ENCODE measurements at regions not wholly inside any gene's neighbourhood (a gene's known extent, or its start where the extent isn't known, plus 50 kb on each side); places are given as distances from the start of the nearest gene placed in this dataset.

DNA sequence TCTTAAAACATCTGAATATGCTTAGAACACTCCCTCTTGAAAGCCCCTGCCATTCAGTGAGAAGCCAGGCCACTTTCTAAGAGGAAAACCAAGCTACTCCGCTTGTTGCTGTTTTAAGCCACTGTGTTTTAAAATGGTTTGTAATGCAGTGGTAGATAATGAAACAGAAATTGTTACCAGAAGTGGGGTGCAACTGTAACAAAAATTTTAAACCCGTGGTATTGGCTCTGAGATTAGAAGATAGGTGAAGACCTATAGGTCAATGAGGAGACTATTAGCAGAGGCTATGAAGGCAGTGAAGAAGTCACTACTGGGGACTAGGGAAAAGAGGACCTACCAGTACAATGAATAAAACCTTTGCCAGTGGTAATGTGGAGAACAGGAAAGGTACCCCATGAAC lies 266.5 kb downstream of the IRF8 start:
- Histone ChIP-seq H3K27me3 (ENCODE audit: control insufficient read depth, low read length) (peaks cover 9% of the 10 kb centered on the region; the same call in 1 of the 2 replicates), H3K27ac (ENCODE audit: low read depth, low read length) (no peak overlapping the region), H4K20me1 (ENCODE audit: control insufficient read depth, insufficient read depth, low read depth, low read length) (no peaks in the 10 kb centered on the region), H3K9me3 (ENCODE audit: control insufficient read depth, insufficient read depth, low read length) (peaks cover 24% of the 10 kb centered on the region; the same call in 1 of the 2 replicates), H3K36me3 (ENCODE audit: control insufficient read depth, low read length) (no peaks in the 10 kb centered on the region), H3K79me2 (ENCODE audit: control insufficient read depth, low read length) (no peaks in the 10 kb centered on the region), H3F3A (ENCODE audit: control insufficient read depth, insufficient read depth) (no peaks in the 10 kb centered on the region), H3K4me2 (ENCODE audit: low read length) (no peak overlapping the region), H3K4me1 (ENCODE audit: control insufficient read depth, low read length) (no peaks in the 10 kb centered on the region), H3K4me3 (ENCODE audit: low read length) (no peak overlapping the region), H3K9me2 (replicated peaks; ENCODE audit: control insufficient read depth, low read length) (no peaks in the 10 kb centered on the region)
- TF ChIP-seq, protein P1, sequence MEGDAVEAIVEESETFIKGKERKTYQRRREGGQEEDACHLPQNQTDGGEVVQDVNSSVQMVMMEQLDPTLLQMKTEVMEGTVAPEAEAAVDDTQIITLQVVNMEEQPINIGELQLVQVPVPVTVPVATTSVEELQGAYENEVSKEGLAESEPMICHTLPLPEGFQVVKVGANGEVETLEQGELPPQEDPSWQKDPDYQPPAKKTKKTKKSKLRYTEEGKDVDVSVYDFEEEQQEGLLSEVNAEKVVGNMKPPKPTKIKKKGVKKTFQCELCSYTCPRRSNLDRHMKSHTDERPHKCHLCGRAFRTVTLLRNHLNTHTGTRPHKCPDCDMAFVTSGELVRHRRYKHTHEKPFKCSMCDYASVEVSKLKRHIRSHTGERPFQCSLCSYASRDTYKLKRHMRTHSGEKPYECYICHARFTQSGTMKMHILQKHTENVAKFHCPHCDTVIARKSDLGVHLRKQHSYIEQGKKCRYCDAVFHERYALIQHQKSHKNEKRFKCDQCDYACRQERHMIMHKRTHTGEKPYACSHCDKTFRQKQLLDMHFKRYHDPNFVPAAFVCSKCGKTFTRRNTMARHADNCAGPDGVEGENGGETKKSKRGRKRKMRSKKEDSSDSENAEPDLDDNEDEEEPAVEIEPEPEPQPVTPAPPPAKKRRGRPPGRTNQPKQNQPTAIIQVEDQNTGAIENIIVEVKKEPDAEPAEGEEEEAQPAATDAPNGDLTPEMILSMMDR (IDR thresholded peaks at IDR 0.05; ENCODE audit: low read depth, low read length, poor library complexity, severe bottlenecking) = no peak
- no peak for TF ChIP-seq EZH2phosphoT487 (IDR thresholded peaks at IDR 0.05; ENCODE audit: borderline replicate concordance, low read length)

DNA sequence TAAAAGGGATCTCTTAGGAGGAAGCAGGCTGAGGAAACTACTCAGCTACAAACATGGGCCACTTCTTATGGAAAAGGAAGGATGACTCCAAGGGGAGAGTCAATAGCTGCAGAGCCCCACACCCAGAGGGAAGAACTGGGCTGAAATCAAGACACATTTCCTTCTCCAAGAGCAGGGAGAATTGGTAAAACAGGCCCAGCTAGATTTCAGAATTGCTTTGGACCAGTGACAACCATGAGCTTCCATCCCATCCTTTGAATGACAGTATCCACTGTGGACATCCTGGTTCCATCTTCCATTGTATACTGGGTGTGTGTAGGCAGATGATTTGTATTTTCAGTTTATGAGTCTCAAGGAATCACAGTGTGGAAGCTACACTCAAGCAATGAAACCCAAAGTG lies 267.5 kb downstream of the IRF8 start:
- H3K27me3 ChIP-seq (ENCODE audit: control insufficient read depth, low read length) = peaks cover 9% of the 10 kb centered on the region; the same call in 1 of the 2 replicates
- H4K20me1 ChIP-seq (ENCODE audit: control insufficient read depth, insufficient read depth, low read depth, low read length) = no peaks in the 10 kb centered on the region
- no peak overlapping the region for H3K4me2 ChIP-seq (ENCODE audit: low read length)
- no peak overlapping the region for H3K4me3 ChIP-seq (ENCODE audit: low read length)
- H3K36me3 ChIP-seq (ENCODE audit: control insufficient read depth, low read length) = no peaks in the 10 kb centered on the region
- no peaks in the 10 kb centered on the region for H3K9me2 ChIP-seq (replicated peaks; ENCODE audit: control insufficient read depth, low read length)
- H3K9me3 ChIP-seq (ENCODE audit: control insufficient read depth, insufficient read depth, low read length) = peaks cover 24% of the 10 kb centered on the region; the same call in 1 of the 2 replicates
- H3K4me1 ChIP-seq (ENCODE audit: control insufficient read depth, low read length) = no peaks in the 10 kb centered on the region
- no peak for TF ChIP-seq EZH2phosphoT487 (IDR thresholded peaks at IDR 0.05; ENCODE audit: borderline replicate concordance, low read length)
- TF ChIP-seq, protein P1 (IDR thresholded peaks at IDR 0.05; ENCODE audit: low read depth, low read length, poor library complexity, severe bottlenecking) = no peak
- no peaks in the 10 kb centered on the region for H3F3A ChIP-seq (ENCODE audit: control insufficient read depth, insufficient read depth)
- no peak overlapping the region for H3K27ac ChIP-seq (ENCODE audit: low read depth, low read length)
- no peaks in the 10 kb centered on the region for H3K79me2 ChIP-seq (ENCODE audit: control insufficient read depth, low read length)

DNA sequence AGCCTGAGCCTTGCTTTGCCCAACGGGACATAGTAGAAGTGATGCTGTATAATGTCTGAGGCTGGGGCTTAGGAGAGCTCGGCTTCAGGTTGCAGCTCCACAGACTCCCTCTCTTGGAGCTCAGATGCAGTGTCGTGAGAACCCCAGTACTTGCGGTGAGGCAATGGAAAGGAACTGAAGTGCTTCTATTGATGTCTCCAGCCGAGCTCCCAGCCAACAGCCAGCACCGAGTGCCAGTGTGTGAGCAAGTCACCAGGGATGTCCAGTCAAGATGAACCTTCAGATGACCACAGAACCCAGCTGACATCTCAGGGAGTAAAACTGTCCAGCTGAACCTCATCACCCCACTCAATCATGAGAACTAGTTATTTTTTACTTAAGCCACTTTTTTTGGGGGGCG lies 268.1 kb downstream of the IRF8 start:
- Histone ChIP-seq H3F3A (ENCODE audit: control insufficient read depth, insufficient read depth) (no peaks in the 10 kb centered on the region), H3K36me3 (ENCODE audit: control insufficient read depth, low read length) (no peaks in the 10 kb centered on the region), H4K20me1 (ENCODE audit: control insufficient read depth, insufficient read depth, low read depth, low read length) (no peaks in the 10 kb centered on the region), H3K4me1 (ENCODE audit: control insufficient read depth, low read length) (no peaks in the 10 kb centered on the region), H3K4me3 (ENCODE audit: low read length) (no peak overlapping the region), H3K9me3 (ENCODE audit: control insufficient read depth, insufficient read depth, low read length) (peaks cover 24% of the 10 kb centered on the region; the same call in 1 of the 2 replicates), H3K27ac (ENCODE audit: low read depth, low read length) (no peak overlapping the region), H3K4me2 (ENCODE audit: low read length) (no peak overlapping the region), H3K9me2 (replicated peaks; ENCODE audit: control insufficient read depth, low read length) (no peaks in the 10 kb centered on the region), H3K27me3 (ENCODE audit: control insufficient read depth, low read length) (peaks cover 9% of the 10 kb centered on the region; the same call in 1 of the 2 replicates), H3K79me2 (ENCODE audit: control insufficient read depth, low read length) (no peaks in the 10 kb centered on the region)
- TF ChIP-seq EZH2phosphoT487 (IDR thresholded peaks at IDR 0.05; ENCODE audit: borderline replicate concordance, low read length) = no peak
- TF ChIP-seq, protein P1 (IDR thresholded peaks at IDR 0.05; ENCODE audit: low read depth, low read length, poor library complexity, severe bottlenecking) = no peak

Data from DOHH2 (cell line).